Naive thymus-derived CD4-positive, alpha-beta T cell (primary cell): ENCODE measurements at regions not wholly inside any gene's neighbourhood (a gene's known extent, or its start where the extent isn't known, plus 50 kb on each side); places are given as distances from the start of the nearest gene placed in this dataset.

Source experiments
- ATAC-seq: fragments of 150-1000 bp; cut with Tn5 transposase; 2 replicates; pipeline ENCODE4 v1.10.0; 2021; ENCODE audit warnings: mild to moderate bottlenecking, moderate library complexity
- CTCF ChIA-PET: fragments of 350-600 bp; sonication (Branson Sonifier 250); formaldehyde crosslinking; loops from one replicate; lab custom pipeline; 2021; ENCODE audit warnings: antibody characterized with exemption; lab: Charles Lee
- POLR2A ChIA-PET: fragments of 350-600 bp; sonication (Branson Sonifier 250); formaldehyde crosslinking; loops from one replicate; lab custom pipeline; 2021; ENCODE audit warnings: antibody characterized with exemption, inconsistent platforms; lab: Charles Lee
- DNase-seq, 9 donors: peaks; one replicate each; pipeline versions ENCODE4 v3.0.0 to v3.0.0-alpha.2; 2020 to 2022; ENCODE audit warnings: mixed read lengths in 1 of 9
- H3K27ac ChIP-seq: one replicate; pipeline ENCODE4 v1.7.0; 2013; ENCODE audit warnings: mild to moderate bottlenecking, low read depth, low read length, moderate library complexity
- H3K27me3 ChIP-seq, 2 donors: one replicate each; pipeline ENCODE4 v1.7.0; 2013; ENCODE audit warnings: low read length in 2 of 2, mild to moderate bottlenecking in 2 of 2, moderate library complexity in 2 of 2; ENCODE audit not compliant: control insufficient read depth in 2 of 2, insufficient read depth in 2 of 2
- H3K36me3 ChIP-seq, 3 experiments: 1 replicate in 2 of 3; 2 replicates in 1 of 3; pipeline ENCODE4 v1.7.0; 2013; ENCODE audit warnings: low read length in 3 of 3, mild to moderate bottlenecking in 3 of 3, moderate library complexity in 1 of 3; ENCODE audit not compliant: insufficient read depth in 3 of 3, control insufficient read depth in 2 of 3
- H3K4me1 ChIP-seq, 2 donors: one replicate each; pipeline ENCODE4 v1.7.0; 2013; ENCODE audit warnings: low read length in 2 of 2, mild to moderate bottlenecking in 2 of 2, moderate library complexity in 1 of 2; ENCODE audit not compliant: control insufficient read depth in 2 of 2, insufficient read depth in 2 of 2
- H3K4me3 ChIP-seq: 2 replicates; pipeline ENCODE4 v1.7.0; 2013; ENCODE audit warnings: mild to moderate bottlenecking, low read length
- H3K9me3 ChIP-seq, 3 experiments: 1 replicate in 2 of 3; 2 replicates in 1 of 3; pipeline ENCODE4 v1.7.0; 2013; ENCODE audit warnings: low read length in 3 of 3; ENCODE audit not compliant: control insufficient read depth in 2 of 3
- H3K27ac Mint-ChIP-seq, 9 donors: one replicate each; pipeline ENCODE4 v1.8.0; 2020 to 2022; ENCODE audit warnings: mixed read lengths in 9 of 9, mild to moderate bottlenecking in 8 of 9, moderate library complexity in 5 of 9, inconsistent platforms in 2 of 9
- H3K27me3 Mint-ChIP-seq, 5 donors: one replicate each; pipeline ENCODE4 v1.8.0; 2021 to 2022; ENCODE audit warnings: mixed read lengths in 5 of 5, mild to moderate bottlenecking in 1 of 5
- H3K36me3 Mint-ChIP-seq, 5 donors: one replicate each; pipeline ENCODE4 v1.8.0; 2020 to 2022; ENCODE audit warnings: mixed read lengths in 5 of 5, mild to moderate bottlenecking in 3 of 5, inconsistent platforms in 1 of 5
- H3K4me1 Mint-ChIP-seq, 7 donors: one replicate each; pipeline ENCODE4 v1.8.0; 2020 to 2022; ENCODE audit warnings: mixed read lengths in 7 of 7, mild to moderate bottlenecking in 3 of 7, inconsistent platforms in 1 of 7
- H3K4me3 Mint-ChIP-seq, 10 donors: one replicate each; pipeline ENCODE4 v1.8.0; 2020 to 2022; ENCODE audit warnings: mild to moderate bottlenecking in 10 of 10, mixed read lengths in 10 of 10, moderate library complexity in 6 of 10, inconsistent platforms in 2 of 10
- H3K9me3 Mint-ChIP-seq, 11 donors: one replicate each; pipeline ENCODE4 v1.8.0; 2020 to 2022; ENCODE audit warnings: mixed read lengths in 11 of 11, mild to moderate bottlenecking in 4 of 11, inconsistent platforms in 1 of 11, moderate library complexity in 1 of 11
- intact Hi-C, 2 donors: fragments of 100-400 bp; cut with micrococcal nuclease; formaldehyde crosslinking; loops; one replicate each; pipeline ENCODE4 v1.15.1; 2023

GRCh38 chr1:218971156-218971555, 202.5 kb upstream of the LYPLAL1 start:
- no peak for DNase-seq
- H3K27ac Mint-ChIP-seq, result no peak overlapping the region

GRCh38 chr1:218980881-218981280, 192.8 kb upstream of the LYPLAL1 start:
- CTCF ChIA-PET, result interaction anchor here (0.7 kb wide), 1 partner anchor 8 kb away, joined by 4 read pairs; no protein-coding TSS in a partner anchor
- peaks cover 0 to 7% (median 3%) of the 10 kb centered on the region in 11 donors for H3K9me3 Mint-ChIP-seq
- POLR2A ChIA-PET, result no interaction called here

More at GRCh38 chr1:218971156-218971555, 202.5 kb upstream of the LYPLAL1 start:
- ATAC-seq, result no peak
- H3K4me1 Mint-ChIP-seq, result no peaks in the 10 kb centered on the region
- intact Hi-C loops, result no loop called here
- H3K9me3 ChIP-seq, result peaks cover 0 to 3% (median 0%) of the 10 kb centered on the region in 3 experiments
- POLR2A ChIA-PET, result no interaction called here
- H3K9me3 Mint-ChIP-seq, result peaks cover 0 to 14% (median 2%) of the 10 kb centered on the region in 11 donors
- no peaks in the 10 kb centered on the region for H3K36me3 ChIP-seq
- no peak overlapping the region for H3K4me3 ChIP-seq
- no peaks in the 10 kb centered on the region for H3K36me3 Mint-ChIP-seq
- H3K27me3 ChIP-seq, result no peaks in the 10 kb centered on the region
- H3K4me3 Mint-ChIP-seq, result no peak overlapping the region
- no peaks in the 10 kb centered on the region for H3K4me1 ChIP-seq
- CTCF ChIA-PET, result no interaction called here
- H3K27me3 Mint-ChIP-seq, result no peaks in the 10 kb centered on the region
- H3K27ac ChIP-seq, result no peak overlapping the region

GRCh38 chr1:218982482-218982881, 191.2 kb upstream of the LYPLAL1 start:
- Mint-ChIP-seq H3K36me3 (no peaks in the 10 kb centered on the region), H3K27me3 (no peaks in the 10 kb centered on the region)

More at GRCh38 chr1:218980881-218981280, 192.8 kb upstream of the LYPLAL1 start:
- no peak overlapping the region for H3K27ac Mint-ChIP-seq
- no peaks in the 10 kb centered on the region for H3K27me3 ChIP-seq
- H3K4me1 ChIP-seq, result no peaks in the 10 kb centered on the region
- no peak overlapping the region for H3K4me3 Mint-ChIP-seq
- H3K4me3 ChIP-seq, result no peak overlapping the region
- no peaks in the 10 kb centered on the region for H3K36me3 ChIP-seq
- intact Hi-C loops, result no loop called here
- H3K9me3 ChIP-seq, result peaks cover 0 to 4% (median 0%) of the 10 kb centered on the region in 3 experiments
- H3K27ac ChIP-seq, result no peak overlapping the region
- ATAC-seq (no peak), DNase-seq (no peak)
- no peaks in the 10 kb centered on the region for H3K4me1 Mint-ChIP-seq
- no peaks in the 10 kb centered on the region for H3K36me3 Mint-ChIP-seq
- H3K27me3 Mint-ChIP-seq, result no peaks in the 10 kb centered on the region

GRCh38 chr1:218983433-218983832, 190.2 kb upstream of the LYPLAL1 start:
- CTCF ChIA-PET, result no interaction called here
- Mint-ChIP-seq H3K27me3 (no peaks in the 10 kb centered on the region), H3K4me3 (no peak overlapping the region), H3K27ac (no peak overlapping the region), H3K36me3 (no peaks in the 10 kb centered on the region), H3K4me1 (no peaks in the 10 kb centered on the region), H3K9me3 (peaks cover 0 to 8% (median 3%) of the 10 kb centered on the region in 11 donors)
- ATAC-seq, result no peak
- POLR2A ChIA-PET, result no interaction called here
- DNase-seq, result no peak
- Histone ChIP-seq H3K27me3 (no peaks in the 10 kb centered on the region), H3K36me3 (no peaks in the 10 kb centered on the region), H3K4me3 (no peak overlapping the region), H3K27ac (no peak overlapping the region), H3K4me1 (no peaks in the 10 kb centered on the region), H3K9me3 (peaks cover 0 to 6% (median 0%) of the 10 kb centered on the region in 3 experiments)
- intact Hi-C loops, result no loop called here

More at GRCh38 chr1:218982482-218982881, 191.2 kb upstream of the LYPLAL1 start:
- POLR2A ChIA-PET, result no interaction called here
- no peaks in the 10 kb centered on the region for H3K4me1 ChIP-seq
- DNase-seq (no peak), ATAC-seq (no peak)
- peaks cover 0 to 7% (median 3%) of the 10 kb centered on the region in 11 donors for H3K9me3 Mint-ChIP-seq
- CTCF ChIA-PET, result no interaction called here
- H3K4me3 ChIP-seq, result no peak overlapping the region
- H3K9me3 ChIP-seq, result peaks cover 0 to 4% (median 0%) of the 10 kb centered on the region in 3 experiments
- no peak overlapping the region for H3K27ac ChIP-seq
- H3K27ac Mint-ChIP-seq, result no peak overlapping the region
- no peaks in the 10 kb centered on the region for H3K36me3 ChIP-seq
- H3K4me1 Mint-ChIP-seq, result no peaks in the 10 kb centered on the region
- H3K4me3 Mint-ChIP-seq, result no peak overlapping the region
- no peaks in the 10 kb centered on the region for H3K27me3 ChIP-seq
- intact Hi-C loops, result no loop called here

DNA sequence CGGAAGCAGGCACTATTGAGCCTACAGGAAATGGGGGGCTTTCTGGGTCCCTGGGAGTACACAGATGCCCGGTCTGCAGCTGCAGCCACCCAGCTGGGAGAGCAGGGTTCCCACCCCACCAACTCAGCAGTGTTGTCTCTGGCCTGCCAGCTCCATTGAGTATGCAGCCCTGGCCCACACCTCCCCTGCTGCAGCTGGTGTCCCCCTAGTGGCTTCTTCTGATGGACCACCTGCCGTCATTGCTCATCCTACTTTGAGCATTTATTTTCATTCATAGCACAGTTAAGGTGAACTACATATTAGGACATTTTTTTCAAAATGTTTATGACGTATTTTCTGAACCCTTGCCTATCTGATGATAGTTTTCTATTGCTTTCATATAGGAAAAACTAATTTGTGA, 189.8 kb upstream of the LYPLAL1 start:
- Histone ChIP-seq H3K36me3 (no peaks in the 10 kb centered on the region), H3K27ac (no peak overlapping the region), H3K4me1 (no peaks in the 10 kb centered on the region), H3K27me3 (no peaks in the 10 kb centered on the region), H3K4me3 (no peak overlapping the region), H3K9me3 (peaks cover 0 to 8% (median 0%) of the 10 kb centered on the region in 3 experiments)
- Mint-ChIP-seq H3K4me1 (no peaks in the 10 kb centered on the region), H3K4me3 (no peak overlapping the region), H3K27ac (no peak overlapping the region), H3K27me3 (no peaks in the 10 kb centered on the region), H3K9me3 (peaks cover 0 to 8% (median 3%) of the 10 kb centered on the region in 11 donors), H3K36me3 (no peaks in the 10 kb centered on the region)
- DNase-seq (no peak), ATAC-seq (no peak)
- intact Hi-C loops, result no loop called here
- CTCF ChIA-PET, result no interaction called here
- POLR2A ChIA-PET, result no interaction called here

DNA sequence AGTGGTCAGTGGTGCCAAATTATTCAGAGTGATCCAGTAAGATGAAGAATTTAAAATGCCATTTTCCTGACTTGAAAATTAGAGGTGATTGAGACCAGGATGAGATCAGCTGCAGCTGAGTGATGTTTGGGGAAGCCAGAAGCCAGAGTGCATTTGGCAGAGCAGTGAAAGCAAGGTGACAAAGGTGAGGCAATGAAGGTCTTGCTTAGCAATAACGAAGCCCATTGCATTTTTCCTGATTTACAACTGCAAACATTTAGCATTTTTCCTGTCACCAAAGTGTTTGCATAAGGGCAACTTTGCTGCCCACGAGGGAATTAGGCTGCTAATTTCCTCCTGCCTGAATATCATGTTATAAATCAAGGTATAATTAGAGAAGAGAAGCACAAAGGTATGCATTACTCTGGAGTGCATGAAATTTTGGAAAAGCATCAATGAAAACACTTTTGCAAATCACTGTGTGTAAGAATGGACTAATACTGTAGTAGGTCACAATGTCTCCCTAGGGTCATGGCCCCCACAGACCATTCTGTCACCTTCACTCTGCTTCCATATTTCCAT, 188.2 kb upstream of the LYPLAL1 start:
- POLR2A ChIA-PET, result no interaction called here
- H3K27ac Mint-ChIP-seq, result no peak overlapping the region
- H3K4me3 ChIP-seq, result no peak overlapping the region
- CTCF ChIA-PET, result no interaction called here
- H3K27me3 ChIP-seq, result no peaks in the 10 kb centered on the region
- H3K9me3 Mint-ChIP-seq, result peaks cover 0 to 17% (median 3%) of the 10 kb centered on the region in 11 donors
- DNase-seq (no peak), ATAC-seq (no peak)
- H3K9me3 ChIP-seq, result peaks cover 0 to 4% (median 0%) of the 10 kb centered on the region in 3 experiments
- no peak overlapping the region for H3K27ac ChIP-seq
- no peaks in the 10 kb centered on the region for H3K36me3 ChIP-seq
- no peaks in the 10 kb centered on the region for H3K27me3 Mint-ChIP-seq
- no peaks in the 10 kb centered on the region for H3K4me1 ChIP-seq
- no peak overlapping the region for H3K4me3 Mint-ChIP-seq
- intact Hi-C loops, result no loop called here
- H3K4me1 Mint-ChIP-seq, result no peaks in the 10 kb centered on the region
- no peaks in the 10 kb centered on the region for H3K36me3 Mint-ChIP-seq

GRCh38 chr1:218986816-218987215, 186.9 kb upstream of the LYPLAL1 start:
- intact Hi-C loops, result no loop called here
- CTCF ChIA-PET, result no interaction called here

More at GRCh38 chr1:218986816-218987215, 186.9 kb upstream of the LYPLAL1 start:
- Mint-ChIP-seq H3K27me3 (no peaks in the 10 kb centered on the region), H3K9me3 (peaks cover 0 to 14% (median 3%) of the 10 kb centered on the region in 11 donors), H3K36me3 (no peaks in the 10 kb centered on the region), H3K27ac (no peak overlapping the region), H3K4me1 (no peaks in the 10 kb centered on the region), H3K4me3 (no peak overlapping the region)
- Histone ChIP-seq H3K27ac (no peak overlapping the region), H3K9me3 (peaks cover 0 to 4% (median 0%) of the 10 kb centered on the region in 3 experiments), H3K4me3 (no peak overlapping the region), H3K36me3 (no peaks in the 10 kb centered on the region), H3K4me1 (no peaks in the 10 kb centered on the region), H3K27me3 (no peaks in the 10 kb centered on the region)
- DNase-seq (no peak), ATAC-seq (no peak)
- POLR2A ChIA-PET, result no interaction called here
